HG03432 (cell line): ENCODE measurements at regions not wholly inside any gene's neighbourhood (a gene's known extent, or its start where the extent isn't known, plus 50 kb on each side); places are given as distances from the start of the nearest gene placed in this dataset.
"Not testable (repeated sequence)": the region's sequence is repeated elsewhere in the genome, so short reads cannot be mapped to it uniquely, and the experiment has no call there.

ENCODE experiments used
- ATAC-seq: cut with Tn5 transposase; IDR thresholded peaks from one replicate; pipeline ENCODE4 v1.9.1; 2021; ENCODE audit warnings: mild to moderate bottlenecking, moderate library complexity; ENCODE audit not compliant: unreplicated experiment

- no peak for ATAC-seq
These were observed 136.8 kb downstream of the FASLG start for GRCh38 chr1:172795741-172796140.

- ATAC-seq: not testable (repeated sequence)
These were observed 140.9 kb downstream of the FASLG start for GRCh38 chr1:172799804-172800203.

GRCh38 chr1:172801771-172802322 lies 142.9 kb downstream of the FASLG start:
- ATAC-seq: no peak

- no peak for ATAC-seq
These were observed 150.8 kb downstream of the FASLG start for GRCh38 chr1:172809750-172810149.

GRCh38 chr1:172810480-172811175 lies 151.7 kb downstream of the FASLG start:
- no peak for ATAC-seq

GRCh38 chr1:172811694-172812093 lies 152.8 kb downstream of the FASLG start:
- ATAC-seq: no peak

- ATAC-seq: no peak
These were observed 153.2 kb downstream of the FASLG start for GRCh38 chr1:172812118-172812517.

GRCh38 chr1:172813330-172813729 lies 154.4 kb downstream of the FASLG start:
- ATAC-seq: no peak

- no peak for ATAC-seq
These were observed 155.5 kb downstream of the FASLG start for GRCh38 chr1:172814428-172814827.

- ATAC-seq: no peak
These were observed 156.8 kb downstream of the FASLG start for GRCh38 chr1:172815740-172816139.

- ATAC-seq: peak; percentile 96
These were observed 160.1 kb downstream of the FASLG start for GRCh38 chr1:172818841-172819527.

- no peak for ATAC-seq
These were observed 161.7 kb downstream of the FASLG start for GRCh38 chr1:172820475-172821158.

- no peak for ATAC-seq
These were observed 162.8 kb downstream of the FASLG start for GRCh38 chr1:172821609-172822274.

- no peak for ATAC-seq
These were observed 164.0 kb downstream of the FASLG start for GRCh38 chr1:172822886-172823285.

- ATAC-seq: no peak
These were observed 164.6 kb downstream of the FASLG start for GRCh38 chr1:172823534-172823933.

- no peak for ATAC-seq
These were observed 165.3 kb downstream of the FASLG start for GRCh38 chr1:172824209-172824608.

- ATAC-seq: peak; percentile 48
These were observed 167.3 kb downstream of the FASLG start for GRCh38 chr1:172826096-172826741.

GRCh38 chr1:172827301-172827700 lies 168.4 kb downstream of the FASLG start:
- ATAC-seq: no peak

- no peak for ATAC-seq
These were observed 168.9 kb downstream of the FASLG start for GRCh38 chr1:172827841-172828240.

GRCh38 chr1:172832006-172832725 lies 173.3 kb downstream of the FASLG start:
- no peak for ATAC-seq
